Right kidney (tissue), 1 donor: ENCODE measurements at regions not wholly inside any gene's neighbourhood (a gene's known extent, or its start where the extent isn't known, plus 50 kb on each side); places are given as distances from the start of the nearest gene placed in this dataset.
A peak's percentile ranks its signal among the peaks of the same experiment; 100 is the strongest.

Source experiments
- DNase-seq: peaks from one replicate; pipeline ENCODE4 v3.0.0-alpha.2; 2016

DNA sequence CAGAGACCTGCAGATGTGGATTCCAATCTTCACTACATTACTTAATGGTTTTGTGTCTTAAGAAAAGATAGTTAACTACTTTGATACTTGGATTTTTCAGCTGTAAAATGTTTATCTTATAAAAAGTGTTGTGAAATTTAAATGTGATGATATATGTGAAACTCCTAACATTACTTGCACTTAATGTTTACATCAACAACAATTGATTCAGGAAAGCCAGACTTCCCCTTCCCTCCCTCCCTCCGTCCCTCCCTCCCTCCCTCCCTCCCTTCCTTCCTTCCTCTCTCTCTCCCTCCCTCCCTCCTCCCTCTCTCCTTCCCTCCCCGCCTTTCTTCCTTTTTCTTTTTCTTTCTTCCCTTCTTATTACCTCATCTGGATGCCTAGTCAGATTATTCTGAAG lies 773.9 kb upstream of the FAM98A start:
- DNase-seq = no peak

GRCh38 chr2:34371711-34372110 lies 772.6 kb upstream of the FAM98A start:
- DNase-seq = no peak

- DNase-seq = no peak
These were observed 769.2 kb upstream of the FAM98A start for GRCh38 chr2:34368304-34368703.

- DNase-seq = peak; percentile 39
These were observed 766.8 kb upstream of the FAM98A start for GRCh38 chr2:34365932-34366331.

- no peak for DNase-seq
These were observed 766.4 kb upstream of the FAM98A start for GRCh38 chr2:34365512-34365911.

DNA sequence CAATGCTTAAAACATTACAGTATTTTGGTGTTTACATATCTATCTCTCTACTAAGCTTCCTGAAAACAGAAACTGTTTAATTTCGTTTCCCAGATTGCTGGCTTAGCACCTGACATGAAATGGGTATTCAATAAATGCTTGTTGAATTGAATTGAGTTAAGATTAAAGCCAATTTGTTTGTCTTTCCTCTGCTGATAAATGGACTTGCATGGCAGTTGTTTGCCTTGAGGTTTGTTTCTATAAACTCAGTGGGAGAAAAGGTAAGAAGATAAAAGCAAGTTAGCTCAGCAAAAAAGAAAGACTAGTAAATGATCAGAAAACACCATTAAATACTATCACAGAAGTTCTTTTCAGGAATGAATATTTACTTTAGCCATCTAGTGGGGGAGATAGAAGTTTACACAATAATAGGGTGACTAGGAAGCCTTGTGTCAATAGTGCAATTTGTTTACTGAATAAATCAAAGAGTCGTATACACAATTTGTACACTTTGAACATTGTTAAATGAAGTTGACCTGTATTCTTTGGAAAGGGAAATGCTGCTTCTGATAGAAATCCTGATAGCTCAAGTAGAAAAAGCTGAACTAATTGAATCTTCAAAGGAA lies 754.5 kb upstream of the FAM98A start:
- DNase-seq = no peak

GRCh38 chr2:34349527-34349926 lies 750.4 kb upstream of the FAM98A start:
- DNase-seq = no peak

- DNase-seq = no peak
These were observed 745.9 kb upstream of the FAM98A start for GRCh38 chr2:34345030-34345429.

DNA sequence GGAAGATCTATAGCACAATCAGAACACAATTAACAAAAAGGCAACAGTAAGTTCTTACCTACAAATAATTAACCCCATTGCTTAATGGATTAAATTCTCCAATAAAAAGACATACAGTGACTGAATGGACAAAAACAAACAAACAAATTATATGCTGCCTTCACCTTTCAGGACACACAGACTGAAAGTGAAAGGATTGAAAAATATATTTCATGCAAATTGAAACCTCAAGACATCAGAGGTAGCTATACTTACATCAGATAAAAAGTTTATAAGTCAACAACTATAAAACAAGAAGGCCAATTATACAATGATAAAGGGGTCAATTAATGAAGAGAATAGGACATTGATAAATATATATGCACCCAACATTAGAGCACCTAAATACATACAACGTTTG lies 741.2 kb upstream of the FAM98A start:
- no peak for DNase-seq

DNA sequence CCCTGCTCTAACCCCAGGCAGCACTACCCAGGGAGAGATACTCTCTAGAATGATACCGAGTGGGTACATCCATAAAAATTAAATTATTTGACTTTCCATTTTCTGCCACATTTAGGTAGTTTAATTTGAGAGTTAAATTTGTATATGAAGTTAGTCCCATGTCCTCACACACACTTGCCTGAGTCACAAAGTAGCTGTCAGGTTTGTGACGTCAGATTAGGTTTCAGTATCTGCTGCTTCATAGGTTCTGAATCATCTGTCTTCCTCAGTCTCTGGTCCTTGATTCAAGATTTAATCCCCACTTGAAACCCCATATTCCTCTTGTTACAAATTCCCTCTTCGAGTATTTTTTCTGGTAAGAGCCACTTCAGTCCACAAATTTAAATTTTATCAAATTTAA lies 738.6 kb upstream of the FAM98A start:
- DNase-seq = no peak

GRCh38 chr2:34332813-34333212 lies 733.7 kb upstream of the FAM98A start:
- no peak for DNase-seq

- DNase-seq = no peak
These were observed 721.0 kb upstream of the FAM98A start for GRCh38 chr2:34320056-34320455.

GRCh38 chr2:34317797-34318196 lies 718.7 kb upstream of the FAM98A start:
- DNase-seq = no peak

DNA sequence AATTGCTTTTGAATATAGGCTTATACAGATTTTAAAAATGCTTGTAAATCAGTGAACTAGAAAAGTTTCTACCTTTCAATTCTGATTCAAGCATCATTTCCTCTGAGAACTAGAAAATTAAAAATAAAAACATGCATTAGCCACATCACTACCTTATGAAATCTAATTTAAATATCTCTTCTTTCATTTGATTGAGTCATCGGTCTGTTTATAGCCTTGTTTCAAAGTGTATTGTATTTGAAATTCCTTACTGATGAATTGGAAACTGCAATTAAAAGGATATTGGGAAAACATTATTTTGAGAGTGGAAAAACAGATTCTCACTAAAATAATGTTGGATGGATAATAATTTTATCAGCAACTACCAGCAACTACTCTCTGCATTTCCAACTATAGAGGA lies 717.7 kb upstream of the FAM98A start:
- DNase-seq = no peak

- no peak for DNase-seq
These were observed 712.7 kb upstream of the FAM98A start for GRCh38 chr2:34311816-34312215.

- no peak for DNase-seq
These were observed 709.0 kb upstream of the FAM98A start for GRCh38 chr2:34308140-34308539.

- no peak for DNase-seq
These were observed 708.5 kb upstream of the FAM98A start for GRCh38 chr2:34307636-34308035.

DNA sequence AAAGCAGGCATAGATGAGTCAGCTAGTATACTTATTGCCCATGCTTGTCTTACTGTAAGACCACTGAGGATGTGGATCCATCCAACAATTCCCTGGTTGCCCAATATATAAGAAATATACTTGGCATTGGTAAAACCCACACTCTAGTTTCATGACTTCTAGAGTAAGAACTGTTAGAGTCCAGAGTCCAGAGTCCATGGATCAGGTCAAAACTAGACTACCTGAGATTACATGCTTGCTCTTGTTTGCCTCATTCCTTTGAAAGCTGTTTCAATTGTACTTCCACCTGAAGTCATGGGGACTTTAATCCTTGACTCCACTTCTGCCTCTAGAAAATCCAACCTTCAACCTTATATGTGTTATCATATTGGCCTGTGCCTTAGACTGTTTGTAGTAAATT lies 707.6 kb upstream of the FAM98A start:
- no peak for DNase-seq

- peak; percentile 2 for DNase-seq
These were observed 706.5 kb upstream of the FAM98A start for GRCh38 chr2:34305587-34305986.

DNA sequence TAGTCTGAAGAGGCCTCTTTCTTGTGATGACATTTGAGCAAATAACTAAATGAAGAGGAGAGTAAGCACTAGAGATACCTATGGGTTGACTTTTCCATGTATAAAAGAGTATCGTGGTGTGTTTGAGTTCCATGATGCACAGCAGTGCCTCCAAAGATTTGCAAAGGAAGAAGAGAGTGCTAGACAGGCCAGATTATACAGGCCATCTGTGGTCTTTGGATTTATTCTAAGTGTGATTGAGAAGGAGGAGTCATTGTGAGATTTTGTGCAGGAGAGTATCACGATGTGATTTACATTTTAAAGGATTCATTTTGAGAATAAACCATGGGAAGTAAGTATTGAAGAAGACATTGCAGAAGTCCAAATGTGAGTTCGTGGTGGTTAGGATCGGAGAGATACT lies 695.9 kb upstream of the FAM98A start:
- DNase-seq = no peak

- DNase-seq = no peak
These were observed 692.0 kb upstream of the FAM98A start for GRCh38 chr2:34291076-34291475.

GRCh38 chr2:34288016-34288415 lies 688.9 kb upstream of the FAM98A start:
- no peak for DNase-seq

DNA sequence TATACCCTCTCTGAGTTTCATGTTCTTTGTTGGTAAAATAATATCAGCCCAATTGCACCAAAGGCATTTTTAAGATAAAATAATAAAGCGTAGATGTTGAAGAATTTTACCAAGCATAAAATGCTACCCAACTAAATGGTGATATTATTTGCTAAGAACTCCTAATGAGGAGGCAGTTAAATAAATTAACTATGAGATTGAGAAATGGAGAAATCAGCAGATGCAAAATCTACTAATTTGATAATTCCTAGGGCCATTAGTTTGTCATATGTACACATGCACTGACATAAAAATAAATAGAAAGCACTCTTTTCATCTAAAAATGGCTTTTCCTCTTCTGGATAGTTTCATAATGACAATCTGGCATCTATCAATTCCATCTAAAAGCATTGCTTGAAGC lies 681.5 kb upstream of the FAM98A start:
- no peak for DNase-seq

- no peak for DNase-seq
These were observed 668.0 kb upstream of the FAM98A start for GRCh38 chr2:34266908-34267697.
